Brain microvascular endothelial cell (primary cell): ENCODE measurements at regions not wholly inside any gene's neighbourhood (a gene's known extent, or its start where the extent isn't known, plus 50 kb on each side); places are given as distances from the start of the nearest gene placed in this dataset.

ENCODE experiments used
- DNase-seq: peaks from one replicate; pipeline ENCODE4 v3.0.0-alpha.2; 2020
- H3K27ac ChIP-seq: fragments of 250-450 bp; sonication (Bioruptor Pico); 2 replicates; pipeline ENCODE4 v1.5.1; 2020; ENCODE audit warnings: mild to moderate bottlenecking, moderate library complexity
- H3K27me3 ChIP-seq: fragments of 250-450 bp; sonication (Bioruptor Pico); replicated peaks from 2 replicates; pipeline ENCODE4 v1.5.1; 2020; ENCODE audit warnings: mild to moderate bottlenecking
- H3K36me3 ChIP-seq: fragments of 250-450 bp; sonication (Bioruptor Pico); replicated peaks from 2 replicates; pipeline ENCODE4 v1.5.1; 2020; ENCODE audit warnings: mild to moderate bottlenecking
- H3K4me3 ChIP-seq: 2 replicates; pipeline ENCODE4 v1.5.1; 2011; ENCODE audit warnings: low read depth, mild to moderate bottlenecking, control low read depth, low read length, moderate library complexity
- CTCF ChIP-seq: IDR thresholded peaks from 2 replicates; pipeline ENCODE4 v1.5.1; 2011; ENCODE audit warnings: low read depth, mild to moderate bottlenecking, moderate library complexity, low read length, control low read depth, inconsistent platforms; ENCODE audit errors: missing control alignments
- in situ Hi-C: cut with HindIII; loops from 2 replicates; pipeline ENCODE4 v1.10.0; 2017; ENCODE audit warnings: low sequenced_read_pairs, low pct_ligation_motif_present

DNA sequence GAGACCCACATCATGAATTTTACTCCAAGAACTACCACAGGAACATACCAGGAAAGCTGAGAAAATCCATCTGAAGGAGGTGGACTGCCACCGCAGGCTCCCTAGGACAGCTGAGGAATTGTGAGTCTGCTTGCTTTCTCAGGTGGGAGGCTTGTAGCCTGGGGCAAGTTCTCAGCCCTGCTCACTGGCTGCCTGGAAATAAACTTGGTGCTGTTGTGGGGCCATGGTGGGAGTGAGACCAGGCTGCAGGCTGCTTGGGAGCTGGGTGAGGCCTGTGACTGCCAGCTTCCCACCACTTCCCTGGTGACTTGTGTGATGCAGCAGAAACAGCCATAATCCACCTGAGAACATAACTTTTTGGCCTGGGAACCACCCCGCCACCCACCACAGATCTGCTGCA lies 132.7 kb upstream of the RAG2 start:
- no peak for DNase-seq
- no peaks in the 10 kb centered on the region for H3K36me3 ChIP-seq
- in situ Hi-C loops = no loop called here
- no peak overlapping the region for H3K4me3 ChIP-seq
- no peak overlapping the region for H3K27ac ChIP-seq
- TF ChIP-seq CTCF = no peak
- no peaks in the 10 kb centered on the region for H3K27me3 ChIP-seq

DNA sequence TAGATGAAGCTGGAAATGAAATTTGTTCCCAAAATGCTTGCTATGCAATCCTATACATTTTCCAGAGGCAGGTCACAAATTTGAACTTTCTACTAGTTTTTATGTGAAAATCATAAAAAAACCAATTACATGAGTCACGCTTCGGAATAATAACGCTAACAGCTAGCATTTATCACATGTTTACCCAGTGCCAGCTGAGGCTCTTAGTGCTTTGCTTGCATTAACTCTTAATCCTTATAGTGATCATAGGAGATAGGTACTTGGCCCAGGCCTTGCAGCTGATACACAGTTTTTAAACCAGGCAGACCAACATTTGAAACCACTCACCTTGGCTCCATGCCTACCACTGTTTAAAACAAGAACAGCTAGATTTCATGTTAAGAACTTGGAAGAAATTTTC lies 131.8 kb upstream of the RAG2 start:
- Histone ChIP-seq H3K4me3 (no peak overlapping the region), H3K27me3 (no peaks in the 10 kb centered on the region), H3K36me3 (no peaks in the 10 kb centered on the region), H3K27ac (no peak overlapping the region)
- DNase-seq = no peak
- TF ChIP-seq CTCF = no peak
- in situ Hi-C loops = no loop called here

GRCh38 chr11:36726420-36726819 lies 128.4 kb upstream of the RAG2 start:
- Histone ChIP-seq H3K27ac (no peak overlapping the region), H3K4me3 (no peak overlapping the region), H3K27me3 (no peaks in the 10 kb centered on the region), H3K36me3 (no peaks in the 10 kb centered on the region)
- DNase-seq = no peak
- in situ Hi-C loops = no loop called here
- no peak for TF ChIP-seq CTCF

DNA sequence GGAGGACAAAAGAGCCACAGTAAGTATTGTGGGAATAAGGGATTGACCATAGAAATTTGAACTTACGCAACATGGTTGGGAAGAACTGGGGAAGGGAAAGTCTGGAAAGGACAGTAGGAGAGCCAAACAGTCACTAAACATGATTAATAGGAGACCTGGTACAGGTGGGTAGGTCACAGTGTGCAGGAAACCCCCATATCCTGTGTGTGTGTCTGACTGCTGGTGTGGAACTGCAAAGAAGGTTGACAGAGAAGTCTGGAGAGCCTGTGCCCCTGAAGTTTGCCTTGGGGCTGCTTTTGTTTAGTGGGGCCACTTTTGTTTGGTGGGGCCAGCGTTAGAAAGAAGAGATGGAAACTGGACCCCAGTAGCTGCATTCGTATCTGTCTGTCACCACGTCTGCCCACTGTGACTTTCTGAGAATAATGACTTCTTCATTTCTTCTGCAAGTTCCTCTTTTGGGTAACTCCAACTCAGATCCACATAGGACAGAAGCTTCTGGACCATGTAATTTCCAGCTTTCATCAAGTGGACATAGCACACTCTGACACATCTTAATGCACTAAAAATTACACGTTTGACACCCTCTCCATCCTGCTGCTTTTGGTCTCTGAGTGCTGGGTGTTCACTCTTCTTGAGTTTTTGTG lies 126.8 kb upstream of the RAG2 start:
- H3K36me3 ChIP-seq = no peaks in the 10 kb centered on the region
- no peak for DNase-seq
- no peaks in the 10 kb centered on the region for H3K27me3 ChIP-seq
- no peak for TF ChIP-seq CTCF
- H3K27ac ChIP-seq = no peak overlapping the region
- no peak overlapping the region for H3K4me3 ChIP-seq
- in situ Hi-C loops = no loop called here

DNA sequence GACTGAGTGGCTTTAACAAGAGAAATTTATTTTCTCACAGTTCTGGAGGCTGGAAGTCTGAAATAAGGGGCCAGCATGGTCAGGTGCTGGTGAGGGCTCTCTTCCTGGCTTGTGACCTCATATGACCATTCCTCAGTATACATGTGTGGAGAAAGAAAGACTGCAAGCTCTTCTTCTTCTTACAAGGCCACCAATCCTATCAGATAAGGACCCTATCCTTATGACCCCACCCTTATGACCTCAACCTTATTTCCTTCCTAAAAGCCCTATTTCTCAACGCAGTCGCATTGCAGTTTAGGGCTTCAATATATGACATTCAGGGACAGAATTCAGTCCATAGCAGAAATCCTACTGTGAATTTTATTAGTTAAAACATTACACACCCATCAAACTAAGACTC lies 124.4 kb upstream of the RAG2 start:
- no peak for TF ChIP-seq CTCF
- H3K4me3 ChIP-seq = no peak overlapping the region
- H3K27me3 ChIP-seq = no peaks in the 10 kb centered on the region
- DNase-seq = no peak
- in situ Hi-C loops = no loop called here
- H3K36me3 ChIP-seq = no peaks in the 10 kb centered on the region
- H3K27ac ChIP-seq = no peak overlapping the region
